Activated CD4-positive, alpha-beta T cell treated with anti-CD3 and anti-CD28 coated beads, Interleukin-2, Interleukin-6, amounts not matched to agents 100 ng/mL and 50 ng/mL, durations not matched to agents 16 hours and 8 hours (primary cell): ENCODE measurements at regions not wholly inside any gene's neighbourhood (a gene's known extent, or its start where the extent isn't known, plus 50 kb on each side); places are given as distances from the start of the nearest gene placed in this dataset.

ENCODE experiments used
- DNase-seq: peaks from one replicate; pipeline ENCODE4 v3.0.0-alpha.2; 2020

DNA sequence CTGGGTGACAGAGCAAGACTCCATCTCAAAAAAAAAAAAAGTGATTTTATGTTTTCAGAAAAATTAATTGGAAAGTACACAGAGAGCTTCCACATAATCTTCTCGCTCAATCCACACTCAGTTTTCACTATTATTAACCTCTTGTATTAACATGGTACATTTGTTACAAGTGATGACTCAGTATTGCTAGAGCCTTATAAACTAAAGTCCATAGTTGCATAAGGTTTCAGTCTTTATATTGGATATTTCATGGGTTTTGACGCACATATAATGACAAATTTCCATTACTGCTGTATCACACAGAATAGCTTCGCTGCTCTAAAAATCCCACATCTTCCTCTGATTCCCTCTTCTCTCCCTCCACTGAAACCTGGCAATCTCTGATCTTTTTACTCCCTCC is 603.5 kb downstream of the XIRP2 start:
- no peak for DNase-seq

DNA sequence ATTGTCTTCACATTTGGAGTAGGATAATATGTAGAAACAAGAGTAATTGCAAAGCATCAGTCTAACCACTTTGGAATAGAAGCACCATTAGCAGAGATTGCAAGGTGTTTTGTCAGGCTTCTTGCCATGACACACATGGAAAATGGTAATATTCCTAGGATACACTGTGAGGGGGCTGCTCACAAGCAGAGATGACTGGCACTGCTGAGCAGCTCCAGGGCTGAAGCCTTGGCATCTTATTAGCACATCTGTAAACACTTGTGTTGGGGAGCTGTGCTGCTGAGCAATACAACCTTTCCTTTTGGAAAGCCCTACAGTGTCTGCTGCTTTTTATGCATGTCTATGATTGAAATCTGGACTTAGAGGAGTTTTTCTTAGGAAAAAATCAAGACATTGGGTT is 602.2 kb downstream of the XIRP2 start:
- no peak for DNase-seq

DNA sequence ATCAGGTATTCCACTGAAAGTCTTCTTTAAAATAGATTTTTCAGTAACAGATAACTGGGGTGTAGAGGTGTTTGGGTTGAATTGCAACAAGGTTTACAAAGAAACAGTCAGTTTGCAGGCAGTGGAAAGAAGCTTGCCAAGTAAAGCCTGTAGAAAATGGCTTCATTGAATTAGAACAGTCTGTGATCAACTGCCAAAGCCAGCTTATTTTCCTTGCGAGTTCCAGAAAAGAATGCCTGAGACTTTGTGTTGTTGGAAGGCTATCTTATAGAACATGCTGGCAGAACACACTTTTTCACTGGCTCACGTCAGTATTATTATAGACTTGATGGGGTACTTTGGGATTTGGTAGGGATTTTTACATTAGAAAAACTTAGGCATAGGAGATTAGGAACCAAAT is 601.0 kb downstream of the XIRP2 start:
- DNase-seq: no peak

DNA sequence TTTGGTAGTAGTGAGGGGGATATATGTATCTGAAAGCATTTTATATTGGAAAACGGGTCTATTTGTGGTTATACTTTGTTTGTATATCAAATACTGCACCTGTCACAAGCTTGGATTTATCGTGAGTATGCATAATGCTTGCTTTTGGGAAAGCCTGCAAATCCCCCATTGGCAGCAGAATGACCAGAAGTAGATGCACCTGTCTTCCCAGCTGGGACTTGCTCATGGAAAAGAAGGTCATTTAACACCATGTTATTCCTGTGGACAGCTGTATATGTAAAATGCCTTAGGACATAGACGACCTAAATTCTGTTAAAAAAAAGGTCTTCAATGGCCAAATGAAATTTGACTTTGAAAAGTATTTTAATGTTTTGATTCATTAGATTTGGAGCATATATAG is 599.4 kb downstream of the XIRP2 start:
- no peak for DNase-seq

DNA sequence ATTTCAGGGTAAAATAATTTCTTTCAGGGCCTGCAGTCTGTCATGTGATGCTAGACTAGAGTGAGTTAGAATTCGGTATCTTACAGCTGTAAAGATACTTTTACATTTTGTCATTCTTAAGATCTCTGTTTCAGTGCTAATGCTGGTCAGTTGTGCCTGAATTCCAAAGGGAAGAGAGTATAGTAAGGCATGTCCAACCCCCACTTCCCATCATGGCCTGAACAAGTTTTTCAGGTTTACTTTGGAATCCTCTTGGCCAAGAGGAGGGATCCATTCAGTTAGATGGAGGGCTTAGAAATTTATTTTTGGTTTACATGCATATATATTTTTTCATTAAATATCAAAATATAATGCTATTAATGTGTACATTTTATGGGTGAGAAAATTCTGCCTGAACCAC is 596.6 kb downstream of the XIRP2 start:
- no peak for DNase-seq

DNA sequence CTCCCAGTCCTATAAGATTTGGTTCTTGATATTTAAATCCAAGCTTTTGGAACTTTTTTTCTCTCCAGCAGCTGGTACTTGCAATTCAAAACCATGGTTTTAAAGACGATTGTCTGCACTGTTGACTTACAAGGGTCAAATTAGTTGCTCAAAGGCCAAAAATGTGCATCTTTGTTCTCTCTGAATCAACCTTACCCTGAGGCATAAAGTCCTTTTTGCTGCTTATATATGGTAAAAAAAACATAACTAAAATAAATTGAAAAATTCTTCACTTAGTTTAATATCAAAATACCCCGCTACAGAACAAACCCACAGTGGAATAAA is 592.7 kb downstream of the XIRP2 start:
- DNase-seq: no peak

DNA sequence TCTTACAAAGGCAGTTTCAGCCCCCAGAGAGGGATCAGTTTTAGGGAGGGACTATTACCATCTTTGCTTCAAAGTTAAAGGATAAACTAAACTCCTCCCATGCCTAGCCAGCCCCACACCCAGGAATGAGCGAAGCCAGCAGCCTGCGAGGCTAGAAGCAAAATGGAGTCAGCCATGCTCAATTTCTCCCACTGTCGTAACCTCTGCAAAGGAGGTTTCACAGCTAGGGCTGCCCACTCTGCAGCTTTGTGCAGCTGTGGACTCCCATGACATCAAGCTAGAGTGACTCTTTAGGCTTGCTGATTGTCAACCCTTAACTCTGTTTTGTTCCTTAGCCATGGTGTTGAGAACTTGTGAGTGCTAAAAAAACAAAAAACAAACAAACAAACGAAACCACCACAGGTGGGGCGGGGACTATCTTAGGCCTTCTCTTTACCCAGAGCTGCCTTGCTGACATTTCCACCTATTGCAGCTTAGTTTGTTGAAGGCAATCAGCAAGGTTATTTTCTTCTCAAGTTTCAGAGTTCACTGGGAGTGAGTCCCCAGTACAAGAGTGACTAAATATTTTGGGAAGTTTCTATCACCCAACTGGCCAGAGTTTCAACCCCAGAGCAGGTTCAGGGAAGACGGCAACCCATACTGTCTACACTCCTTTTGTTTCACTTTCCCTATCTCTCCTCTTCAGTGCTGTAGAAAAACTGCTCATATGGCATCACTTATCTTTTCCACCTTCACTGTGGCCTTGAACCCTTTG is 592.1 kb downstream of the XIRP2 start:
- DNase-seq: no peak

DNA sequence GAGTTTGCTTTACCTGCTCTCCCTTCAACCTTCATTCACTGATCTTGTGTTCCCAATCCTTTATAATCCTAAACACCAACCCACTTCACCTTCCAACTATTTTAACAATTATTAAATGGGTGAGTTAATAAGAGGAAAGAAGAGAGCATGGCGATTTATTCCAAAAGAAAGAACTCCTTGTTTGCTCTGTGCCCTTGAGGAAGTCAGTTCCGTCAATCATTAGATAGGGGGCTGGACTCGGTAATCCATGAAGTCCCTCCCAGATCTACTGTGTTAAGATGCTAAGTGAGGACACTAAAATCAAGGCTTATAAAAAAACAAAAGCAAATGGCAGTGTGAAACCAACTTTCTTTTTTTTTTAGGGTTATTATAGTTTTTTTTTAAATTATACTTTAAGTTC is 589.9 kb downstream of the XIRP2 start:
- no peak for DNase-seq

DNA sequence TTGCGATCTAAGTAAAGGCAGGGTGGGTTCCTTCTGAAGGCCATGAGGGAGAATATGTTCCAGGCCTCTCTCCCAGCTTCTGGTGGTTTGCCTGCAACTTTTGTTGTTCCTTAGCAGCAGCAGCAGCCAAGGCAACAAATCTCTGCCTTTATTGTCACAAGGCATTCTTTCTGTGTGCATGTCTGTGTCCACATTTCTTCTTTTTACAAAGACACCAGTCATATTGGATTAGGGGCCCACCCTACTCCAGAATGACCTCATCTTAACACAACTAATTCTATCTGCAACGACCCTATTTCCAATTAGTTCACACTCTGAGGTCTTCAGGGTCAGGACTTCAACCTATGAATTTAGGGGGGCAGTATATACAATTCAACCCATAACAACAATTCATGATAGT is 587.5 kb downstream of the XIRP2 start:
- DNase-seq: no peak

DNA sequence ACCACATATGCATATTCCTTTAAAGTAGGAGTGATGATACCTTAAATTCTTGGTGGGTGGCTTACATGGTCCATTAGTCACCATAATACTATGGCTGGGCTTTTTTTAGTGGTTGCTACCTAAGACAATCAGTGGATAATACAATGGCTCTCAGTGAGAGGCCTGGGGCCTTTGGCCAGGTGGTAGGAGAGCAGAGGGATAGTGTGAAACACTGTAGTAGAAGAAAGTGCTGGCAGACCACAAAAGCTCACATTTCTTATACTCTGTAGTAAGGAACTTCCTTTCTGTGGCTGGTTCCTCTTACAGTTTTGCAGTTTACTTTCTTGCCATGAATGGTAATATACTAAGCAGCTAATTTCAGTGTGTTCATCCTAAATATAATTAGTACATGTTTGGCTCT is 583.5 kb downstream of the XIRP2 start:
- DNase-seq: no peak

DNA sequence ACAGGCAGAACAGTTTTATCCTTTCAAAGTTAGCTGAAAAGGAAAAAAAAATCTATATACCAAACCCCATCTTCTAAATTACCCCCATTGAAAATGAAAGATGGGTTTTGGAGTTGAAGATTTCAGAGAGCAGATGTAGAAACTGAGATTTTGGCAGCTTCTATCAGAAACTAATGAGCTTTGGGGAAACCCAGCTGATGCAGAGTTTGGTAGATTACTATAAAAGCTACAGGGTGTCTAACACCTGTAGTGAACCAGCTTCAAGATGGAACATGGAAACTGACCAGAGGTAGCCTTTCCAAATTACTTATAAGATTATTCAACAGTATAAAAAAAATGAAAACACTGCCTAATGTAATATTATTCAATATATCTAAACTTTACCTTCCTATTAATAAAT is 583.1 kb downstream of the XIRP2 start:
- DNase-seq: no peak

DNA sequence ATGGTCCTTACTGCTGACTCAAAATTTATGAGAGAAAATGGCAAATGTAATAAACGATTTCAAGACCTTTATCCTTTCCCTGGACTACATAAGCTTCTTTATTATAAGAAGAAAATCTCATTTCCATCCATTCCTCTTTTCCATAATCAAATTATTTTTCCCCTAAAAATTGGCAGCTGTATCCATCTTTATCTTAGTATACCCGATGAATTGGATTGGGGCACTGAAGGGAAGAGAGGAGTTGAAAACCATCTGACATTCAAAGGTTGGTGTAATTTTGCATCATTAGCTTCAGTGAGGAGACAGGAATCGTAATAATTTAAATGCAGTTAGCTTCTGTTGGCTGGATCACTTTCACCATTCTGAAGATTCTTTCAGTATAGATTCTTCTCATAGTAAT is 574.1 kb downstream of the XIRP2 start:
- no peak for DNase-seq

DNA sequence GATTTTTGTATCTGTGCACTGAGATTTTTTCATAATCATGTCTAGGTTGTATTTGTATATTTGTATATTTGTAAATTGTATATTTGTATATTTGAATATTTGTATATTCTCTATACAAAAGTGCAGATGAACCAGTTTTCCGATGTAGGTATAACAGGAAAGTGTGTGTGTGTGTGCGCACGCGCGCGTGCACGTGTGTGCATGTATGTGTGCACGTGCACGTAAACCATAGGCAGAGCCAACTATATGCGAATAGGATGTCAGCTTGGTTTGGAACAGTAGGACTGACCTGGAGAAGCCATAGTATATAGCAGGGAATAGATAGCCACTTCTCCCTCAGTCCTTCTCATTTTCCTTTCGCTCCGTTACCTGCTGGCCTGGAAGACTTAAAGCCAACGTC is 565.8 kb downstream of the XIRP2 start:
- no peak for DNase-seq

DNA sequence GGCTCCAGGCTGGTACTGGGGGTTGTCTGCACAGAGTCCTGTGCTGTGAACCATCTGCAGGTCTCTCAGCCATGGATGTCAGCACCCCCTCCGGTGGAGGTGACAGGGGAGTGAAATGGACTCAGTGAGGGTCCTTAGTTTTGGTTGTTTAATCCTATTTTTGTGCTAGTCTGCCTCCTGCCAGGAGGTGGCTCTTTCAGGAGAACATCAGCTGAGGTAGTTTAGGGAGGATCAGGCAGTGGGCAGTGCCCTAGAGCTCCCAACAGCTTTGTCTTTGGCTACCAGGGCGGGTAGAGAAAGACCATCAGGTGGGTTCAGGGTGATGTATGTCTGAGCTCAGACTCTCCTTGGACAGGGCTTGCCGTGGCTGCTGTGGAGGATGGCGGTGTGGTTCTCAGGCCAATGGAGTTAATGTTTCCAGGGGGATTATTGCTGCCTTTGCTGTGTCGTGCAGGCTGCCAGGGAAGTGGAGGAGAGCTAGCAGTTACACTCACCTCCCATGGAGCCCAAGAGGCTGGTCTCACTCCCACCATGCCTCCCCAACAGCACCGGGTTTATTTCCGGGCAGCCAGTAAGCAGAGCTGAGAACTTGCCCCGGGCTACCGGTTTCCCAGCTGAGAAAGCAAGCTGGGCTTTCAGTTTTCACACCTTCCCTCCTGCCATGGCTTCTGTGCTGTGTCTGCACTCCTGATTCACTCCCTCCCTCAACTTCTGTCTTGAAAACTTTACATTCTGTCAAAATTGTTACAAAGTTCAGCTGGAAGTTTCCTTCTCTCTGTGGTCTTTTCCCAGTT is 563.4 kb downstream of the XIRP2 start:
- DNase-seq: no peak

DNA sequence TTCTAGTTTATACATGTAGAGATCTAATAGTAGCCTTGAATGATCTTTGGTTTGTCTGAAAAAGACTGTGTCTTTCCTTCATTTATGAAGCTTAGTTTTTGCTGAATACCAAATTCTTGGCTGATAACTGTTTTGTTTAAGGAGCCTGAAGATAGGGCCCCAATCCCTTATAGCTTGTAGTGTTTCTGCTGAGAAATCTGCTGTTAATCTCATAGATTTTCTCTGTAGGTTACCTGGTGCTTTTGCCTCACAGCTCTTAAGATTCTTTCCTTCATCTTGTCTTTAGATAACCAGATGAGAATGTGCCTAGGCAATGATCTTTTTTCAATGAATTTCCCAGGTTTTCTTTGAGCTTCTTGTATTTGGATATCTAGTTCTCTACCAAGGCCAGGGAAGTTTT is 562.1 kb downstream of the XIRP2 start:
- no peak for DNase-seq

DNA sequence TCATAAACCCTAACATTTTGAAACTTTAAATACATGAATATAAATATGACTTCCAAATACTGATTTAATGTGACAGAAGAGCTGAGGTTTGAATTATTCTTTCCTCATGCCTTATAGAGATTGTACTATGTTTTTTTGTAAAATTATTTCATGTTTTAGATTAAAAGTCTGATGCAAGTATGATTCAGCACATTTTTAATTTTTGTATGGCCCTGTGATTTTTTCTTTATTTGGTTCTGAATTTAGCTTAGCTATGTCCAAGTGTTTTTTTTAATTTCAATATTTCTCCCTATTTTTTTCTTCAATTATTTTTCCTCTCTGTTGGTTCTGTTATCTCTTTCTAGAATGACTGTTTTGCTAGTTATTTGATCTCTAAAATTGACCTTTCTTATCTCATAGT is 552.1 kb downstream of the XIRP2 start:
- no peak for DNase-seq

DNA sequence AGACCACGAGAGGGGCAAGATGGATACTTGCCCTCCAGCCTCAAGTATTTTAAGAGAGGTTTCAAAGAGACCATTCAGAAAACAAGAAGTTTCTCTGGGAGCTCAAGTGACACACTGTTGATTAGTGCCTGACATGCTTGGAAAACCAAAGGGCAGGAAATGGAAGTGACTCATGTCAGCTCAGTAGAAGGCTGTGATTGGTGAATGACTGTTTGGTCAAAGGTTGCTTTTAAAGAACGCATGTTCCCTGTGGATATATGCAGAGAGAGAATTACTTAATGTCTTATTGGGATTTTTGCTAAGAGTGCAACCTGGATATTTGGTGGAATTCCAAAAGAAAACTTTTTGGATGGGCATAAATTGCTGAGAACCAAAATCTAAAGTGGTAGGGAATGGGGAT is 549.9 kb downstream of the XIRP2 start:
- DNase-seq: no peak

DNA sequence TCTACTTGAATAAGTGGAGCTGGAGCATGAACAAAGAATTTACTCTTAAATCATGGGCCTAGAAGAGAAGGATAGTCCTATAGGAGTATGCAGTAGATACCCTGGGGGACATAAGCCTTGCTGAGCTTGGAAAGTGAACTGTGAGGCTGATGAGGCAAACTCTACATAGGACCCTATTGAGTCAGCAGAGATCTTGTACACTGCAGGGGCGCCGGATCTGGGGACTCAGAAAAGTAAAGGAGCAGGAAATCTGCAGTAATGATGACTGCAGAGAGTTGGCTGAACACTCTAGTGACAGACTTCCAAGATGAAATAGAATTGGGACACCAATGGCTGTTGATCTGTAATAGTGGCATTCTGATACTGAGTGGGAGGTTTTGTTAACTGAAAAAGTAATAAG is 543.7 kb downstream of the XIRP2 start:
- no peak for DNase-seq

DNA sequence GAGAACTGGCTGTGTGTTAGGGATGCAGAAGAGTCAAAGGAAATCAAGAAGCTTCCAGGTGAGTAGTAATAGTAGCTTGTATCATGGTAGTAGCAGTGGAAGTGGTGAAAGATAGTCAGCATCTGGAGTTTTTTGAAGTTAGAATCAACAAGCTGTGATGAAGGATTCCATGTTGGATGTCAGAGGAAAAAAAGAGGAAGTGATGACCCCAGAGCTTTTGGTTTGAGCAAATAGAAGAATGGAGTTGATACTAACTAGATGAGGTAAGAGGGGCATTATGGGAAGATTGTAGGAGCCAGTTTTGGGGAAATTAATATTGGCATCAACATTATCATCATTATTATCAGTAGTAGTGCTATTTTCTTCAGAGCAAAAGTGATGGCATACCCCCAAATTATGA is 542.2 kb downstream of the XIRP2 start:
- no peak for DNase-seq

DNA sequence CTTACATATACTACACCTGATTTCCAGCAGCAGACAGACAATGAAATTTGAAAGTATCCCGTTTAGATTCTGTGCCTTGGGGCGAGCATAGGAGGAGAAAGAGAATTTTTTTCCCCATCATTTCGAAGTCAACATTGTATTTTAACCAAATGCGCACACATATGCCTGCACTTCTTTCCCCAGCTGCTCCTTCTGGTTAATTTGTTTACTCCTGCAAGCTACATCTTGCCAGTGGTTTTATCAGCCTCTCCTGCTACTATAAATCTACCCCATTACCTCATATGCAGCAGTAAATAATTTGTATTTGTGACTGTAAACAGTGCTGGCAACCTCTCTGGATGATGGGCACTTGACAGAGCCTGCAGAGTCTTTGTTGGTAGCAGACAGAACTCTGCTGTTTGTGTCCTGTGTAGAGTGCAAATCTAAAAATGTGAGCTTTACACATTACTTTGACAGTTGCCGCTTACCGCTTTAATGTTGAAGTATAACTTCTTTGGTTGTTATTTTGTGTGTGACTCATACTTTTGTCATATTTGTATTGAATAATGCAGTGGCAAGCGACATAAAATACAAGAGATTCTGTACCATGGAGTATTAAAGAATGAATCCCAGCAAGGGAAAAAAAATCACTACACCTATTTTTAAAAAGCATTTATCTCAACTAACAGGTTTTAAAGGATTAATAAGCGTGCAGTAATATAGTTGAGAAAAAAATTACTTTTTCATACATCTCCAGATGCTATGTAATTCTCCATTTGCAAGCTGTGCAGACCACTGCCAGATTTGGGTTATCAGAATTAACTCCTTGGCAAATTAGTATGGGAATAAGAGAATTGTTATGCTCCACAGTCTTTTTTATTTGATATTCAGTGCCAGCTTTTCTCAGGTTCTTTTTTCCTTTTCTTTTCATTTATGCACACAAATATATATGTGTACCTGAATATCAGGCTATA is 536.8 kb downstream of the XIRP2 start:
- DNase-seq: no peak

DNA sequence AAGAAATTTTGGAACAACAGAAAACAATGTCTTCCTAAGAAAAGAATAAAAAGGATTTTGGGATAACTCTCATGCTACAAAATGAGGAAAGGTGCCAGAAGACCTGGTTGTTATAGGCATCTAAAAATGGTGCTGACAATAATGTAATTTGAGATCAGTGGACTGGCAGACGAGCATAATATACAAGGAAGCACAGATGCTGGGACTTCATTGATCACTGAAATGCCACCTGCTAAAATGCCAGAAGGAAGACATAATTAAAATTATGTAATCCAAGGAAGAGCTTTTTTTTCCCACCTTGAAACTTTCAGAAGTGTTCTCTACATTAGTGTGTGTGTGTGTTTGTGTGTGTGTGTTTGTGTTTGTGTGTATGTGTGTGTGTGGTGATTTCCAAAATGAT is 535.9 kb downstream of the XIRP2 start:
- DNase-seq: no peak

DNA sequence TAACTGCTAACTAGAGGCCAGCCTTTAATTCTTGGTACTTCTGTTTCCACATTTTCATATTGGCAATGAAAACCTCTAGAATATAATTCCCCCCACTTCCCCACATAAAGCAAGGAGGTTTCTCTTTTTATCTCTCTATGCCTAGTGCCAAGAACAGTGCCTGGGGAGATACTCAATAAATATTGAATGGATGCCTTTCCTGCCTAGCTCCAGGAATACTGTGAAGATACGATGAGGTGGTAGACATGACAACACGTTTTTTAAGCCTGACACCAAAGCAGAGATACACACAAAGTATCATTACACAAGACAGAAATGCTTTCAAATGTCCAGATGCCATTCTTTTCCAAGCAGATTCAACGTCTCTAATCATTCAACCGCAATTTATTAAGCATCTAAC is 535.5 kb downstream of the XIRP2 start:
- no peak for DNase-seq

DNA sequence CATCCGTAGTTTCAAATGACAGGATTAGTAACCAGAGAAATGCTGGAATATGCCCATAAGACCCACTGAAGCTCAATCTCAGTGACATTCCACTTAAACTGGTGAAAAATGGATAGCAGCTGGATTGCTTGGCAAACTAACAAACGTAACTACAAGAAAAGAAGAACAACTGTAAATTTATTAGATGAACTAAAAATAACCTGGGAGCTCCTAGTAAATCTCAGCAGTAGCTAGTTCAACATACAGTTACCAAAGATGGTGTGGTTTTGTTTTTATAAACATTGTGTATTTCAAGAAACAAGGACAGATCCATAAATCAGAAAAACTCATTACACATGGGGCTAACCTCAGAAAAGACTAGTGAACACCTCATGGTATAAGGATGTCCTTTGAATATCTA is 531.9 kb downstream of the XIRP2 start:
- DNase-seq: no peak

DNA sequence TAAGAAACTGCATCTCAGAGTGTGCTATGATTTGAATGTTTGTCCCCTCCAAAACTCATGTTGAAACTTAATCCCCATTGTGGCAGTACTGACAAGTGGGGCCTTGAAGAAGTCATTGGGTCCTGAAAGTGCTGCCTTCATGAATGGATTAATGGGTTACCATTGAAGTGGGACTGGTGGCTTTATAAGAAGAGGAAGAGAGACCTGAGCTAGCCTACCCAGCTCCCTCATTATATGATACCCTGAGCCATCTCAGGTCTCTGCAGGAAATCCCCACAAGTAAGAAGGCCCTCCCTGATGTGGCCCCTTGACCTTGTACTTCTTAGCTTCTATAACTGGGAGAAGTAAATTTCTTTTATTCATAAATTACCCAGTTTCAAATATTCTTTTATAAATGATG is 526.8 kb downstream of the XIRP2 start:
- DNase-seq: no peak
